B cell (primary cell): ENCODE measurements at regions not wholly inside any gene's neighbourhood (a gene's known extent, or its start where the extent isn't known, plus 50 kb on each side); places are given as distances from the start of the nearest gene placed in this dataset.

Source experiments
- EZH2 ChIP-seq: IDR thresholded peaks from 2 replicates; pipeline ENCODE4 v1.6.1; 2012; ENCODE audit warnings: borderline replicate concordance, low read depth, mild to moderate bottlenecking, moderate library complexity, low read length; ENCODE audit not compliant: insufficient read depth, poor library complexity, severe bottlenecking
- TF ChIP-seq, protein P1 (sequence below): fragments of 200-600 bp; IDR thresholded peaks from one replicate; pipeline ENCODE4 v1.8.0; 2022; ENCODE audit warnings: antibody characterized with exemption, mild to moderate bottlenecking

DNA sequence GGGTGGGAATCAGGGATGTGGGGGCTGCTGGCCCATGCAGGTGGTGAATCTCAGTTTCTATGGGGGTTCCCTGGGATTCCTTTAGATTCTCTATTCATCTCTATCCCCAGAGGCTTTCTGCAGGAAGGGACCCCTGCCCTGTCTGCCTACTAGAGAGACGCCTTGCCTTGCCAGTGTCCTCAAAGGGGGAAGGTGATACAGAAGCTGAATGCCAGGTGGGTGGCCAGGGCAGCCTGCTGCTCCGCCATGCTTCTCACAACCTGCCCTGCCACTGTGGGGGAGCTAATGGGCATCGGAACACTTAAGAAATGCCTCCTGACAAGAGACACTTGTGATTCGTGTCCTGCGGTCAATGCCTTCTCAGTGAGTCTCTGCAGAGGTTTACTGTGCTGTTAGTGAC, 368.4 kb downstream of the EN1 start:
- no peak for TF ChIP-seq EZH2
- TF ChIP-seq, protein P1, sequence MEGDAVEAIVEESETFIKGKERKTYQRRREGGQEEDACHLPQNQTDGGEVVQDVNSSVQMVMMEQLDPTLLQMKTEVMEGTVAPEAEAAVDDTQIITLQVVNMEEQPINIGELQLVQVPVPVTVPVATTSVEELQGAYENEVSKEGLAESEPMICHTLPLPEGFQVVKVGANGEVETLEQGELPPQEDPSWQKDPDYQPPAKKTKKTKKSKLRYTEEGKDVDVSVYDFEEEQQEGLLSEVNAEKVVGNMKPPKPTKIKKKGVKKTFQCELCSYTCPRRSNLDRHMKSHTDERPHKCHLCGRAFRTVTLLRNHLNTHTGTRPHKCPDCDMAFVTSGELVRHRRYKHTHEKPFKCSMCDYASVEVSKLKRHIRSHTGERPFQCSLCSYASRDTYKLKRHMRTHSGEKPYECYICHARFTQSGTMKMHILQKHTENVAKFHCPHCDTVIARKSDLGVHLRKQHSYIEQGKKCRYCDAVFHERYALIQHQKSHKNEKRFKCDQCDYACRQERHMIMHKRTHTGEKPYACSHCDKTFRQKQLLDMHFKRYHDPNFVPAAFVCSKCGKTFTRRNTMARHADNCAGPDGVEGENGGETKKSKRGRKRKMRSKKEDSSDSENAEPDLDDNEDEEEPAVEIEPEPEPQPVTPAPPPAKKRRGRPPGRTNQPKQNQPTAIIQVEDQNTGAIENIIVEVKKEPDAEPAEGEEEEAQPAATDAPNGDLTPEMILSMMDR = no peak
